WERI-Rb-1 (cell line): ENCODE measurements at regions not wholly inside any gene's neighbourhood (a gene's known extent, or its start where the extent isn't known, plus 50 kb on each side); places are given as distances from the start of the nearest gene placed in this dataset.

ENCODE experiments used
- DNase-seq: peaks from one replicate; pipeline ENCODE4 v3.0.0-alpha.2; 2020
- H3K27ac ChIP-seq: fragments of 250-450 bp; sonication (Bioruptor Pico); 2 replicates; pipeline ENCODE4 v1.5.1; 2020; ENCODE audit warnings: mild to moderate bottlenecking, moderate library complexity
- H3K27me3 ChIP-seq: fragments of 250-450 bp; sonication (Bioruptor Pico); 2 replicates; pipeline ENCODE4 v1.5.1; 2021; ENCODE audit warnings: mild to moderate bottlenecking, low read depth, moderate library complexity; ENCODE audit not compliant: insufficient read depth, severe bottlenecking
- H3K36me3 ChIP-seq: fragments of 250-450 bp; sonication (Bioruptor Pico); 2 replicates; pipeline ENCODE4 v1.5.1; 2020; ENCODE audit warnings: mild to moderate bottlenecking, moderate library complexity
- H3K4me3 ChIP-seq: 2 replicates; pipeline ENCODE4 v1.5.1; 2011; ENCODE audit warnings: low read depth, mild to moderate bottlenecking, control low read depth, low read length
- H3K9me3 ChIP-seq: fragments of 250-450 bp; sonication (Bioruptor Pico); 2 replicates; pipeline ENCODE4 v1.5.1; 2021; ENCODE audit warnings: mild to moderate bottlenecking, moderate library complexity; ENCODE audit not compliant: severe bottlenecking
- TF ChIP-seq, protein P1 (sequence below): IDR thresholded peaks from 2 replicates; pipeline ENCODE4 v1.5.1; 2011; ENCODE audit warnings: low read depth, mild to moderate bottlenecking, control low read depth, inconsistent platforms, low read length

DNA sequence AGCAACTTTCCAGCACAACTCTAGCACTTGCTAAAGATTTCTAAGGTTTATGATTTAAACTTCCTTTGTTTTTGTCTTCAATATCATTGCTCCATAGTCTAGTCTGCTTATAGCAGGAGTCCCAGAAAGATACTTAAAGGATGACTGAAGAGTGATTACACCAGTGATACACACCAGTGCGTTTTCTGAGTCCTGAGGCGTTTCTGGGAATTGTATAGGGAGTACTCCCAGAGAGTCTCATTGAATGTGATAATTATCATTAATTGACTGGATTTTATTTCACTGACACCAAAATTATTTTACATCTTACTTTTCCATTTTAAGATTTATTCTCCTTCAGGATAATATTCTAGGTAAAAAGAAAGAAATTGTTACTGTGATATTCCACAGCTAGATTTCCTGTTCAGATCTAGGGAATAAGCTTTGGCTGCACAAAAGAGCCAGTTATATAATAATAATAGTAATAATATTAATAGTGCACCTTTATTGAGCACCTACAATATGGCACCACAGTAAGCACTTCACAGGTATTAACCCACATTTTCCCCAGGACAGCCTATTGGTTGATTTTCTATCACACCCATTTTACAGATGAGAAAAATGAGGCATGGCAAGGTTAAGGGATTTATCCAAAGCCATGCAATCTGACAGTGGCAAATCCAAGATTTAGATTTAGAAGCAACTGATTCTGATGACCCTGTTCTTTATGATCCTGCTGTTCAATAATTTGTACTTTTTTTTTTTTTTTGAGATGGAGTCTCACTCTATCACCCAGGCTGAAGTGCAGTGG is 62.6 kb downstream of the IRX5 start:
- Histone ChIP-seq H3K36me3 (no peaks in the 10 kb centered on the region), H3K4me3 (no peak overlapping the region), H3K9me3 (no peaks in the 10 kb centered on the region), H3K27me3 (no peaks in the 10 kb centered on the region), H3K27ac (no peak overlapping the region)
- TF ChIP-seq, protein P1, sequence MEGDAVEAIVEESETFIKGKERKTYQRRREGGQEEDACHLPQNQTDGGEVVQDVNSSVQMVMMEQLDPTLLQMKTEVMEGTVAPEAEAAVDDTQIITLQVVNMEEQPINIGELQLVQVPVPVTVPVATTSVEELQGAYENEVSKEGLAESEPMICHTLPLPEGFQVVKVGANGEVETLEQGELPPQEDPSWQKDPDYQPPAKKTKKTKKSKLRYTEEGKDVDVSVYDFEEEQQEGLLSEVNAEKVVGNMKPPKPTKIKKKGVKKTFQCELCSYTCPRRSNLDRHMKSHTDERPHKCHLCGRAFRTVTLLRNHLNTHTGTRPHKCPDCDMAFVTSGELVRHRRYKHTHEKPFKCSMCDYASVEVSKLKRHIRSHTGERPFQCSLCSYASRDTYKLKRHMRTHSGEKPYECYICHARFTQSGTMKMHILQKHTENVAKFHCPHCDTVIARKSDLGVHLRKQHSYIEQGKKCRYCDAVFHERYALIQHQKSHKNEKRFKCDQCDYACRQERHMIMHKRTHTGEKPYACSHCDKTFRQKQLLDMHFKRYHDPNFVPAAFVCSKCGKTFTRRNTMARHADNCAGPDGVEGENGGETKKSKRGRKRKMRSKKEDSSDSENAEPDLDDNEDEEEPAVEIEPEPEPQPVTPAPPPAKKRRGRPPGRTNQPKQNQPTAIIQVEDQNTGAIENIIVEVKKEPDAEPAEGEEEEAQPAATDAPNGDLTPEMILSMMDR = no peak
- DNase-seq = no peak

DNA sequence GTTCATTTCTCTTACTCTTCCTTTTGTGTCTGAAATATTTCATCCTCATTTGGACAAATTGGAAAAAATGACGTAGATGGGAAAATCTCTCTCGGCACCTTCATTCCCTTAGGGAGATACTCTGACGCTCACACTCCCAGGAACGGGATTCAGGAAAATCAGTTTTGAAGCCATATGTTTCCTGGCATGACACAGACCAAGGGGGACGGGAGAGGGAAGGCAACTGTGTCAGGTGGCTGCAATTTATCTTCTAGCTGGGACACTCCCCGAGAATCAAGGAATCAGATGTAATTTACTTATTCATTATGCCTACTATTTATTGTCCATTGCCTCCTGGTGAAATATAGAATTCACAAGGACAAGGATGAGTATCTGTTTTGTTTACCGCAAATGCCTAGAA is 65.5 kb downstream of the IRX5 start:
- no peak for DNase-seq
- H3K36me3 ChIP-seq = no peaks in the 10 kb centered on the region
- no peak overlapping the region for H3K4me3 ChIP-seq
- no peaks in the 10 kb centered on the region for H3K27me3 ChIP-seq
- no peak overlapping the region for H3K27ac ChIP-seq
- H3K9me3 ChIP-seq = no peaks in the 10 kb centered on the region
- TF ChIP-seq, protein P1 = no peak

DNA sequence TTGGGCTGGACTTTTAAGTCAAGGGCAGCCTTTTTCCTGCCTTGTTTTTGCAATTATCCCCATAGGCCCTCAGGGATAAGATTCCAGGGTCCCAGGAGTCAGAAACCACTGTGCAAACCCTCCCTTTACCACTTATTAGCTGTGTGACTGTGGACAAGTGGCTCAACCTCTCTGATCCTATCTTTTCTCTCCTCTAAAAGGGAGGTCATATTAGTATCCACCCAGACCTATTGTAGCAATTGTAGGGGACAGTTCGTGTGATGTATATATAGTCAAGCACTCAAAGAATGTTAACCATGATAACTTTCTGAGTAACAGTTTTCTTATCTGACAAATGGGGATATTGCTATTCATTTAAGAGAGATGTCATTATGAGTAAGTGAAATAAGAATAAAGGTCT is 68.2 kb downstream of the IRX5 start:
- Histone ChIP-seq H3K27me3 (no peaks in the 10 kb centered on the region), H3K27ac (no peak overlapping the region), H3K9me3 (no peaks in the 10 kb centered on the region), H3K36me3 (no peaks in the 10 kb centered on the region), H3K4me3 (no peak overlapping the region)
- DNase-seq = no peak
- TF ChIP-seq, protein P1 = no peak

DNA sequence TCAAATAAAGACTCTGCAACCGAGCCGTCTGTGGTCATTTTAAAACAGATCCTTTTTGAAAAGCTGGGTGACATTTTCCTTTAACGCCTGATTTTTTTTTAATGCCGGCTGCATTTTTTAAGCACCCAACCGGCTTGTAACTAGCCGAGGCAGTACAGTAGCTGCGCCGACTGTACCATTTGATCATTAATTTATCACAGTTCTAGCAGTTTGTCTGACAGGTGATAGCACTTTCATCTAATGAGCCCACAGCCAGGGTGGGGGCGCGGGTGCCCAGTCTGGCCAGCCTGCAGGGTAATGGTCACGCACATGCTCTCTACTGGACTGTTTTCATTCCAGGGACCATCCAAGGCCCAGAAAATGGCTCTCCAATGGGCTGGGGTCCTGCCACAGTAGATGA is 68.8 kb downstream of the IRX5 start:
- DNase-seq = peak; percentile 20
- Histone ChIP-seq H3K4me3 (no peak overlapping the region), H3K36me3 (no peaks in the 10 kb centered on the region), H3K9me3 (no peaks in the 10 kb centered on the region), H3K27ac (no peak overlapping the region), H3K27me3 (no peaks in the 10 kb centered on the region)
- TF ChIP-seq, protein P1 = no peak

DNA sequence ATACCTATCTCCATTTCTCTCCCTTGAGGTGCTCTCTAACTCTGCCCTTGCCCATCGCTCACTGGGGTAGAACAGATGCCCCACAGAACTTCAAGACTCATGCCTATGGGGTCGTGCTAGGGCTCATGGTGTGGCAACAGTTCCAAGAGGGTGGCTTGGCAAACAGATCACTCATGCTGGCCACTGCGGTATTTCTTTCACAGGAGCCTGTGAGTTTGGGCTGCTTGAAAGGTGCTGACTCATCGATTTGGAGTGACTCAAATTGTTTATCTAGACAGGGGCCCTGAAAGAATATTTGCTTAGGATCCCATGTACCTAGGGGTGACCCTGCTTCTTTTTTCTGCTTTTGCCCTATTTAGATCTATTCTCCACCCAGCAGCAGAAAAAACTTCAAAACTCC is 69.9 kb downstream of the IRX5 start:
- DNase-seq = no peak
- no peaks in the 10 kb centered on the region for H3K36me3 ChIP-seq
- no peak overlapping the region for H3K27ac ChIP-seq
- TF ChIP-seq, protein P1 = no peak
- no peaks in the 10 kb centered on the region for H3K9me3 ChIP-seq
- no peak overlapping the region for H3K4me3 ChIP-seq
- no peaks in the 10 kb centered on the region for H3K27me3 ChIP-seq

DNA sequence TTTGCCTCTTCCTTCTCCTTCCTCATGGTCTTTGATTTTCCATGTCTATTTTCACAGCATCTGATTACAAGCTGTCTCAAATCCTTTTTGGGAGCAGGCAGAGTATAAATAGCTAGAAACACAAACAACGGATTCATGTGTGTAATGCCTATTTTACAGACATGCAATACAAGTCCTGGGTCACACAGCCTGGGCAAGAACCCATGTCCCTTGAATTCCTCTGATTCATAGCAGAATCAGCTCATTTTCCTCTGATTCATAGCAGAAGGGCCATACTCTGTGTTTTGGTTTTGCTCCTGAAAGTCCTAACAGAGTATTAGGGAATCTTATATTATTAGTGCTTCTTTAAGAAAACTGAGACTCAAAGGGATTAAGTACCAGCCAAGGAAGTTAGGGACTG is 71.3 kb downstream of the IRX5 start:
- Histone ChIP-seq H3K27ac (no peak overlapping the region), H3K4me3 (no peak overlapping the region), H3K36me3 (no peaks in the 10 kb centered on the region), H3K27me3 (no peaks in the 10 kb centered on the region), H3K9me3 (no peaks in the 10 kb centered on the region)
- DNase-seq = no peak
- TF ChIP-seq, protein P1 = no peak
